GM18858 (cell line): ENCODE measurements at regions not wholly inside any gene's neighbourhood (a gene's known extent, or its start where the extent isn't known, plus 50 kb on each side); places are given as distances from the start of the nearest gene placed in this dataset.
"Not testable (repeated sequence)": the region's sequence is repeated elsewhere in the genome, so short reads cannot be mapped to it uniquely, and the experiment has no call there.

Source experiments
- ATAC-seq: cut with Tn5 transposase; IDR thresholded peaks from one replicate; pipeline ENCODE4 v1.9.1; 2021; ENCODE audit not compliant: unreplicated experiment

GRCh38 chr15:22358932-22359331 lies 99.8 kb upstream of the GOLGA6L22 start:
- ATAC-seq, result not testable (repeated sequence)

GRCh38 chr15:22359587-22359986 lies 99.1 kb upstream of the GOLGA6L22 start:
- not testable (repeated sequence) for ATAC-seq

DNA sequence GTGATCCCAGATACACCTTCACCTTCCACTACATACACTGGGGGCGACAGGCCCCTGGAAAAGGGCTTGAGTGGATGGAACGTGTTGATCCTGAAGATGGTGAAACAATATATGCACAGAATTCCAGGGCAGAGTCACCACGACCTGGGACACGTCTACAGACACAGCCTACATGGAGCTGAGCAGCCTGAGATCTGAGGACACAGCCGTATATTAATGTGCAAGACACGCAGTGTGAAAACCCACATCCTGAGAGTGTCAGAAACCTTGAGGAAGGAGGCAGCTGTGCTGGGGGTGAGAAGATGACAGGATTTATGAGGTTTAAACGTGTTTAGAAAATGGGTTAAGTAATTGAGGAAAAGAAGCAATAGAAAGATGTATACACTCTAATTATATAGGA lies 98.0 kb upstream of the GOLGA6L22 start:
- not testable (repeated sequence) for ATAC-seq

DNA sequence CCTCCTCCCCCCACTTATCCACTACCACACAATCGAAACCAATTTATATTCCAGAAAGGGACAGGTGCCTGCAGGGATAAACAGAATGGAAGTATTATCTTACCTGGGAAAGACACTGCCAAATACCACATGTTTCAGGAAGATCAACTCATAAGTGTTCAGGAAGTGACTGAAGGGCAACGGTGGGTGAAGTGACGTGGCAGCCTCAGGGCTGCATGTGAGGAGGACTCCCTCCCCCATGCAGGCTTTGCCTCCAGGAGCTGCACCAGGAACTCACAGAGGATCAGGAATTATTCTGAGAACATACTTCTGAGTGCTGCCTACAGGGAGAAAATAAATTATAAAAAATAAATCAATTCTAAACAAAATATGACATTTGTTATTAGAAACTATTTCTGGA lies 96.2 kb upstream of the GOLGA6L22 start:
- ATAC-seq, result peak; percentile 50

DNA sequence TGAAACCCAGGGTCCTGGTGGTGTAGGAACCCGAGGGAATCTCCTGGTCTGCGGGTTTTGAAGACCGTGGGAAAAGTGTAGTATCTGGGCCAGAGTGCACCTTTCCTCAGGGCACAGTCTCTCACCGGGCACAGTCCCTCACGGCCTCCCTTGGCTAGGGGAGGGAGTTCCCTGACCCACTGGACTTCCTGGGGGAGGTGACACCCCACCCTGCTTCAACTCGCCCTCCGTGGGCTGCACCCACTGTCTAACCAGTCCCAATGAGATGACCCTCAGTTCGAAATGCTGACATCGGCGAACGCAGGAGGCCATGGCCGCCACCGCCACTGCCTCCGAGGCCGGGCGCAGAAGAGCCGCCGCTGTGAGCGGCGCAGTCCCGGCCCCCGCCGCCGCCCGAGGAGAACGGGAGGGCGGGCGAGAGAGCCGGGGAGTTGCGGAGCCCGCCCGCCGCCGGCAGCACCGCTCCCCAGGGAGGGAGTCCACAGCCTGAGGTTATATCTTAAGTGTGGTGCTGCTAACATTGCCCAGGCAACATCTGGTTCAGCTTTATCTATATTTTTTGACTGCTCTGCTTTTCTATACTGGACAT lies 87.4 kb upstream of the GOLGA6L22 start:
- not testable (repeated sequence) for ATAC-seq

GRCh38 chr15:22374531-22374930 lies 84.2 kb upstream of the GOLGA6L22 start:
- ATAC-seq, result not testable (repeated sequence)

DNA sequence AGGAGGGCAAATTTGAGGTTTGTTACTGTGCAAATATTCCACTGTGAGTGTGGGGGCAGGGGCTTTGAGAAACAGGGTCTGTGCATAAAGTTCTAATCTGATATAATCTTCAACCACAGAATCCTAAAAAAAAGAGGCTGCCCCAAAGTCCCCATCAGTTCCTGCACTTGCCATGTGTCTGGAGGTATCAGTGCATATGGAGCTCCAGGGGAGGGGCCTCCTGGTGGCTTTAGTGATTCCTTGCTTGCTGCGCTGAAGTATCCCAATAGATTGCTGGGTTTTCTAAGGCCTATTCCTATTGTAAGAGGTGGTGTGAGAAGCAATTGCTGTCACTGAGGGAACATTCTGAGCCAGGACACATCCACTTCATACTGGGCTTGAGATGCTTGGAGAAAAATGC lies 82.9 kb upstream of the GOLGA6L22 start:
- not testable (repeated sequence) for ATAC-seq

- not testable (repeated sequence) for ATAC-seq
Observed at GRCh38 chr15:22377859-22378258, 80.8 kb upstream of the GOLGA6L22 start.

- not testable (repeated sequence) for ATAC-seq
Observed at GRCh38 chr15:22387691-22388090, 71.0 kb upstream of the GOLGA6L22 start.

- ATAC-seq, result not testable (repeated sequence)
Observed at GRCh38 chr15:22388365-22388764, 70.3 kb upstream of the GOLGA6L22 start.

- not testable (repeated sequence) for ATAC-seq
Observed at GRCh38 chr15:22401207-22401606, 57.5 kb upstream of the GOLGA6L22 start.

DNA sequence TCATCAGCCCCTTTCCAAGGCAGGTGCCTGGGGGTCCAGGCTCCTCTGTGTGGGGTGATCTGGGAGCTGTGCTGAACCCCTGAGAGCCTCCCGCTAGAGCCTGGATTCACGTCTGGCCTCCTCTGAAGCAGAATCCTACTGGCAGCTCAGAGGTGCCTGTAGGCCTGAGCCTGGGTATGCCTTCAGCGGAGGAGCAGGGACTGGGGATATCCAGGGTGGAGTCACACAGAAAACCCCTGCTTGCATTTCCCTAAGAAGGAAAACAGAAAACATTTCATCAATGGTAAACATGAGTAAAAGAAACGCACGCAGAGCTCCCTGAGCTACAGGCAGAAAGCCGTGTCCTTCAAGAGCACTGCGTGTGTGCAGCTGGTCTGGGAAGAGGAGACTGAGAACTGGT lies 57.0 kb upstream of the GOLGA6L22 start:
- not testable (repeated sequence) for ATAC-seq

DNA sequence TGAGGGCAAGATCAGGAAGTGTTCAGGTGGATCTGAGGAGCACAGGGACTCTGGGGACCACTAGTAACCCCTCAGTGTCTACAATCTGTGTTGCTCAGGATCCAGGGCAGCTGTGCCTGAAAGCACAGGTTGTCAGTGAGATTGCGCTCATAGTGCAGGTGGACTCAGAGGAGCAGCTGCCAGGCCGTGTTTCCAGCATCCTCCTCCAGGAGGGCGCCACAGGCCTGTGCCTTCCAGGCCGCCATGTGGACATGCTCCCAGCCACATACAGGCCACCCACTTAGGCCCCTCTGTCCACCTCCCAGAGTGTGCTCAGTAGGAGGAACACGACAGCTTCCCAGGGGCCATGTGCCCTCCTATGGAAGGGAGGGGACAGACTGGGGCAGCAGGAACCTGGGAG lies 52.9 kb upstream of the GOLGA6L22 start:
- ATAC-seq, result not testable (repeated sequence)
